ENCODE measurements at regions not wholly inside any gene's neighbourhood (a gene's known extent, or its start where the extent isn't known, plus 50 kb on each side); places are given as distances from the start of the nearest gene placed in this dataset.

DNA sequence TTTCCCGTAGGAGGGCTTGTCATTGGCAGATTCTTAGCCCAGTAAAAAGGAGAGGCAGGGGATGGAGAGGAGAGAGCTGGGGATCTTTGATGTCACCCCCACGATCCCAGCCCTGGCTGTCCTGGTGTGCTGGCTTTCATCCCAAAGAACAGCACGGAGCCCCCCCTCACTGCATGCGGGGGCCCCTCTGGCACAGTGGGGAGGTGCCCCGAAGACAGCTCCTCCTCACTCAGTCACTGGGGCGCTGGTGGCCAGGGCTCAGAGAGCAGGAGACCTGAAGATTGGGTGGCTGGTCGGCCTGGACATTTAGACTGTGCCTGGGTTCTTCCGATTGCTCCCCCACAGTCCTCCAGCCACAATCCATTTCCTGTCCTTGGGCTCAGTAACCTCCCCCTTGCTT lies 207.5 kb downstream of the MELK start:
- TF ChIP-seq, protein P1, sequence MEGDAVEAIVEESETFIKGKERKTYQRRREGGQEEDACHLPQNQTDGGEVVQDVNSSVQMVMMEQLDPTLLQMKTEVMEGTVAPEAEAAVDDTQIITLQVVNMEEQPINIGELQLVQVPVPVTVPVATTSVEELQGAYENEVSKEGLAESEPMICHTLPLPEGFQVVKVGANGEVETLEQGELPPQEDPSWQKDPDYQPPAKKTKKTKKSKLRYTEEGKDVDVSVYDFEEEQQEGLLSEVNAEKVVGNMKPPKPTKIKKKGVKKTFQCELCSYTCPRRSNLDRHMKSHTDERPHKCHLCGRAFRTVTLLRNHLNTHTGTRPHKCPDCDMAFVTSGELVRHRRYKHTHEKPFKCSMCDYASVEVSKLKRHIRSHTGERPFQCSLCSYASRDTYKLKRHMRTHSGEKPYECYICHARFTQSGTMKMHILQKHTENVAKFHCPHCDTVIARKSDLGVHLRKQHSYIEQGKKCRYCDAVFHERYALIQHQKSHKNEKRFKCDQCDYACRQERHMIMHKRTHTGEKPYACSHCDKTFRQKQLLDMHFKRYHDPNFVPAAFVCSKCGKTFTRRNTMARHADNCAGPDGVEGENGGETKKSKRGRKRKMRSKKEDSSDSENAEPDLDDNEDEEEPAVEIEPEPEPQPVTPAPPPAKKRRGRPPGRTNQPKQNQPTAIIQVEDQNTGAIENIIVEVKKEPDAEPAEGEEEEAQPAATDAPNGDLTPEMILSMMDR (IDR thresholded peaks at IDR 0.05; ENCODE audit: low read depth, low read length): no peak
- TF ChIP-seq EZH2phosphoT487 (IDR thresholded peaks at IDR 0.05; ENCODE audit: low read depth): no peak

All from OCI-LY3 (cell line).